H4 (cell line): ENCODE measurements at regions not wholly inside any gene's neighbourhood (a gene's known extent, or its start where the extent isn't known, plus 50 kb on each side); places are given as distances from the start of the nearest gene placed in this dataset.
"Not testable (repeated sequence)": the region's sequence is repeated elsewhere in the genome, so short reads cannot be mapped to it uniquely, and the experiment has no call there.

ENCODE experiments used
- DNase-seq: peaks from one replicate; pipeline ENCODE4 v3.0.0-alpha.2; 2015; ENCODE audit warnings: low spot score

- DNase-seq = no peak
Measured at GRCh38 chr5:87754009-87754757, 341.5 kb upstream of the CCNH start.

- DNase-seq = no peak
Measured at GRCh38 chr5:87752362-87752761, 339.6 kb upstream of the CCNH start.

- DNase-seq = no peak
Measured at GRCh38 chr5:87751824-87752223, 339.1 kb upstream of the CCNH start.

GRCh38 chr5:87746891-87747377, 334.2 kb upstream of the CCNH start:
- no peak for DNase-seq

GRCh38 chr5:87746341-87746740, 333.6 kb upstream of the CCNH start:
- DNase-seq = no peak

- DNase-seq = no peak
Measured at GRCh38 chr5:87741881-87742280, 329.2 kb upstream of the CCNH start.

- DNase-seq = no peak
Measured at GRCh38 chr5:87735923-87736322, 323.2 kb upstream of the CCNH start.

- DNase-seq = no peak
Measured at GRCh38 chr5:87733897-87734296, 321.2 kb upstream of the CCNH start.

GRCh38 chr5:87732875-87733768, 320.4 kb upstream of the CCNH start:
- DNase-seq = no peak

GRCh38 chr5:87729781-87730180, 317.1 kb upstream of the CCNH start:
- no peak for DNase-seq

GRCh38 chr5:87722286-87722685, 309.6 kb upstream of the CCNH start:
- peak; percentile 14 for DNase-seq

GRCh38 chr5:87718224-87718925, 305.6 kb upstream of the CCNH start:
- DNase-seq = not testable (repeated sequence)

GRCh38 chr5:87717761-87718160, 305.0 kb upstream of the CCNH start:
- no peak for DNase-seq

GRCh38 chr5:87705876-87706275, 293.1 kb upstream of the CCNH start:
- DNase-seq = no peak

GRCh38 chr5:87686975-87687374, 274.2 kb upstream of the CCNH start:
- DNase-seq = no peak

GRCh38 chr5:87686018-87686417, 273.3 kb upstream of the CCNH start:
- no peak for DNase-seq

GRCh38 chr5:87674235-87674634, 261.5 kb upstream of the CCNH start:
- DNase-seq = no peak

- no peak for DNase-seq
Measured at GRCh38 chr5:87671146-87671545, 258.4 kb upstream of the CCNH start.

- DNase-seq = no peak
Measured at GRCh38 chr5:87665166-87665565, 252.4 kb upstream of the CCNH start.

GRCh38 chr5:87661784-87662566, 249.2 kb upstream of the CCNH start:
- no peak for DNase-seq

- DNase-seq = no peak
Measured at GRCh38 chr5:87653242-87653641, 240.5 kb upstream of the CCNH start.
